Lung (tissue), 11 donors: ENCODE measurements at regions not wholly inside any gene's neighbourhood (a gene's known extent, or its start where the extent isn't known, plus 50 kb on each side); places are given as distances from the start of the nearest gene placed in this dataset.

ENCODE experiments used
- ATAC-seq: fragments of 200-7000 bp; cut with Tn5 transposase; one replicate; pipeline ENCODE4 v1.9.1; 2020; ENCODE audit warnings: moderate number of reproducible peaks; ENCODE audit not compliant: insufficient read depth, low FRiP score
- DNase-seq, 3 donors: peaks; one replicate each; pipeline ENCODE4 v3.0.0-alpha.2; 2013 to 2017
- H3K27ac ChIP-seq, 2 donors: one replicate each; pipeline ENCODE4 v1.5.1; 2013; ENCODE audit warnings: mild to moderate bottlenecking in 2 of 2, moderate library complexity in 2 of 2, control low read depth in 1 of 2, inconsistent platforms in 1 of 2, low read depth in 1 of 2, low read length in 1 of 2
- H3K27me3 ChIP-seq, 3 donors: one replicate each; pipeline ENCODE4 v1.5.1; 2013; ENCODE audit warnings: low read length in 2 of 3; ENCODE audit not compliant: control insufficient read depth in 3 of 3, insufficient read depth in 3 of 3
- H3K36me3 ChIP-seq, 4 donors: one replicate each; pipeline ENCODE4 v1.5.1; 2013; ENCODE audit warnings: low read length in 4 of 4, mild to moderate bottlenecking in 1 of 4, moderate library complexity in 1 of 4; ENCODE audit not compliant: control insufficient read depth in 4 of 4, insufficient read depth in 4 of 4
- H3K4me1 ChIP-seq, 5 donors: one replicate each; pipeline ENCODE4 v1.5.1; 2013; ENCODE audit warnings: low read length in 5 of 5, mild to moderate bottlenecking in 2 of 5, moderate library complexity in 1 of 5; ENCODE audit not compliant: control insufficient read depth in 5 of 5, insufficient read depth in 5 of 5
- H3K4me3 ChIP-seq: one replicate; pipeline ENCODE4 v1.5.1; 2013; ENCODE audit warnings: mild to moderate bottlenecking, control low read depth, moderate library complexity
- H3K9ac ChIP-seq, 2 donors: one replicate each; pipeline ENCODE4 v1.5.1; 2013; ENCODE audit warnings: low read length in 2 of 2, control low read depth in 1 of 2; ENCODE audit not compliant: insufficient read depth in 1 of 2
- H3K9me3 ChIP-seq, 4 donors: one replicate each; pipeline ENCODE4 v1.5.1; 2013; ENCODE audit warnings: low read length in 3 of 4, mild to moderate bottlenecking in 1 of 4, moderate library complexity in 1 of 4; ENCODE audit not compliant: control insufficient read depth in 4 of 4, insufficient read depth in 3 of 4
- CTCF ChIP-seq: IDR thresholded peaks from 2 replicates; pipeline ENCODE4 v1.5.1; 2012; ENCODE audit warnings: mild to moderate bottlenecking; ENCODE audit errors: control extremely low read depth, extremely low read depth
- WGBS, 2 donors: extraction: QIAGEN DNeasy Blood & Tissue Kit; methylation state at CpG; one replicate each; pipeline ENCODE4 v1.1.7; 2013; 5-methylcytosine and 5-hydroxymethylcytosine counted together
- donor health status: control.
- donor health status: control.
- donor health status: Bipolar disorder and iron deficiency.
- donor health status: healthy.
- donor health status: DM: yes; HTN: yes; CAD: no.

DNA sequence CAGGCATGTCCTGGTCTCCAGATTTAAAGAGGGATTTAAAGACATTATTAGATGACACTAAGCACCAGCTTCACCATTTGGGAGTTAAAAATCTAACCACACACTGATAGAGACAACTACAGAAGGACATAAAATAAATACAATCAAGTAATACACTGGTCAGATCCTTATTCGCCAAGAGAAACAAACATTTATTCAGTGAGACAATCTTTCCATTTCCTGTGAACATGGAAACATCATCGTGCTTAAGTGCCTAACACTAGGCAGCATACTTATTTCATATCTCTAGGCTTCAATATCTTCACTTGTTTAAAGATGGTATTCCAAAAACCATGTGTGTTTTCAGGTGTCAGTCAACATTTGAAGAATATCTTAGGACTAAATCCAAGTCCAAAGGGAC lies 103.6 kb downstream of the AREG start:
- Histone ChIP-seq H3K9me3 (no peaks in the 10 kb centered on the region), H3K9ac (no peak overlapping the region), H3K4me3 (no peak overlapping the region), H3K27me3 (no peaks in the 10 kb centered on the region), H3K4me1 (peaks cover 0 to 5% (median 0%) of the 10 kb centered on the region in 5 donors), H3K36me3 (peaks cover 0 to 2% (median 0%) of the 10 kb centered on the region in 4 donors), H3K27ac (no peak overlapping the region)
- whole genome bisulfite sequencing, 2 donors, result 59 to 72% methylated on average over 2 of the region's 2 CpGs
- no peak for ATAC-seq
- TF ChIP-seq CTCF, result no peak
- DNase-seq, result no peak

GRCh38 chr4:74549936-74550335 lies 105.0 kb downstream of the AREG start:
- 92 to 93% methylated on average over 2 of the region's 2 CpGs for WGBS, 2 donors
- ATAC-seq, result no peak
- H3K27me3 ChIP-seq, result no peaks in the 10 kb centered on the region
- H3K4me1 ChIP-seq, result no peaks in the 10 kb centered on the region
- H3K27ac ChIP-seq, result no peak overlapping the region
- no peak overlapping the region for H3K4me3 ChIP-seq
- TF ChIP-seq CTCF, result no peak
- DNase-seq, result no peak
- H3K36me3 ChIP-seq, result peaks cover 0 to 2% (median 0%) of the 10 kb centered on the region in 4 donors
- no peak overlapping the region for H3K9ac ChIP-seq
- no peaks in the 10 kb centered on the region for H3K9me3 ChIP-seq

GRCh38 chr4:74555231-74555630 lies 110.3 kb downstream of the AREG start:
- TF ChIP-seq CTCF, result no peak
- Histone ChIP-seq H3K9ac (no peak overlapping the region), H3K27ac (no peak overlapping the region), H3K36me3 (no peaks in the 10 kb centered on the region), H3K27me3 (no peaks in the 10 kb centered on the region), H3K9me3 (peaks cover 0 to 3% (median 0%) of the 10 kb centered on the region in 4 donors), H3K4me3 (no peak overlapping the region), H3K4me1 (no peaks in the 10 kb centered on the region)
- DNase-seq (no peak), ATAC-seq (no peak)

- peaks cover 0 to 3% (median 0%) of the 10 kb centered on the region in 4 donors for H3K9me3 ChIP-seq
- no peaks in the 10 kb centered on the region for H3K4me1 ChIP-seq
- DNase-seq (no peak), ATAC-seq (no peak)
- whole genome bisulfite sequencing, 2 donors, result 93 to 97% methylated on average over 1 of the region's 1 CpG
- H3K27ac ChIP-seq, result no peak overlapping the region
- no peaks in the 10 kb centered on the region for H3K27me3 ChIP-seq
- no peaks in the 10 kb centered on the region for H3K36me3 ChIP-seq
- TF ChIP-seq CTCF, result no peak
- no peak overlapping the region for H3K4me3 ChIP-seq
- no peak overlapping the region for H3K9ac ChIP-seq
These were observed 110.9 kb downstream of the AREG start for GRCh38 chr4:74555843-74556242.
